Sciatic nerve (tissue), 2 donors: ENCODE measurements at regions not wholly inside any gene's neighbourhood (a gene's known extent, or its start where the extent isn't known, plus 50 kb on each side); places are given as distances from the start of the nearest gene placed in this dataset.

ENCODE experiments used
- ATAC-seq: fragments of 200-7000 bp; cut with Tn5 transposase; one replicate; pipeline ENCODE4 v1.9.1; 2020; ENCODE audit warnings: mild to moderate bottlenecking, moderate library complexity
- DNase-seq: peaks from one replicate; pipeline ENCODE4 v3.0.0-alpha.2; 2020; ENCODE audit warnings: low spot score
- intact Hi-C: fragments of 100-400 bp; cut with DNase I; formaldehyde crosslinking; loops from one replicate; pipeline ENCODE4 v1.14.2; 2022
- donor health status: DM: no; HTN: no; CAD: no.
- donor health status: DM: no; HTN: no; CAD: no.

- DNase-seq = no peak
- intact Hi-C loops = no loop called here
- no peak for ATAC-seq
Observed at GRCh38 chr1:57839067-57839466, 415.2 kb upstream of the DAB1 start.

- DNase-seq = no peak
- intact Hi-C loops = no loop called here
- no peak for ATAC-seq
Observed at GRCh38 chr1:57835620-57836019, 411.8 kb upstream of the DAB1 start.

GRCh38 chr1:57833296-57833695 lies 409.4 kb upstream of the DAB1 start:
- intact Hi-C loops = no loop called here
- DNase-seq = no peak
- no peak for ATAC-seq

GRCh38 chr1:57832612-57833011 lies 408.8 kb upstream of the DAB1 start:
- ATAC-seq = no peak
- no peak for DNase-seq
- intact Hi-C loops = no loop called here

DNA sequence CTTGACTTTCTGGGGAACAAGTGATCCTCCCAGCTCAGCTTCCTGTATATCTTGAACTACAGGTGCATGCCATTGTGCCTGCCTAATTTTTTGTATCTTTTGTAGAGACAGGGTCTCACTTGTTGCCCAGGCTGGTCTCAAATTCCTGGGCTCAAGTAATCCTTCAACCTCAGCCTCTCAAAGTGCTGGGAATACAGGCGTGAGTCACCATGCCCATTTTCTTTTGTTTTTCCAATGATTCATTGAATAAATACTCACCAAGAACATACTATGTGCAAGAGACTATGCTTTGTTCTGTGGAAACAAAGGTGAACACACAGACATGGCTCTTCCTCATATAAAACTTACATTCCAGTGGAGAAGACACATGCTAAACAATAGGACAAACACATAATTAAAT lies 407.8 kb upstream of the DAB1 start:
- intact Hi-C loops = no loop called here
- no peak for ATAC-seq
- no peak for DNase-seq

DNA sequence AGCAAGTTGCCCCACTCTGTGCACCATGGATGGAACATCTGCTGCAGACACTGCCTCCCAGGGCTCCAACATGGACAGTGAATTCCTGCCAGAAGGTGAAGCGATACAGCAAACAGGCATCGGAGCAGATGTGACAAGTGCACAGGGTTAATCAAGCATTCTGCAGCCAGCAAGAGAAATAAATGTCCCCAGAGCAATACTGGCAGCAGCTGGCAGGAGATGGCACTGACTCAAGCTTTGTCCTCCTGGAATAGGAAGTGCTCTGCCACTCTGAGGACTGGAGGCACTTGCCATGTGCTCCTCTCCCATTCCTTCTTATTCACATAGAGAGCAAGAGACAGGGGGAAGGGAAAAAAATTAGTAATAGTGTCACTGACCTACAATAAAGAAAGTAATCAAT lies 402.7 kb upstream of the DAB1 start:
- intact Hi-C loops = no loop called here
- no peak for ATAC-seq
- DNase-seq = no peak

DNA sequence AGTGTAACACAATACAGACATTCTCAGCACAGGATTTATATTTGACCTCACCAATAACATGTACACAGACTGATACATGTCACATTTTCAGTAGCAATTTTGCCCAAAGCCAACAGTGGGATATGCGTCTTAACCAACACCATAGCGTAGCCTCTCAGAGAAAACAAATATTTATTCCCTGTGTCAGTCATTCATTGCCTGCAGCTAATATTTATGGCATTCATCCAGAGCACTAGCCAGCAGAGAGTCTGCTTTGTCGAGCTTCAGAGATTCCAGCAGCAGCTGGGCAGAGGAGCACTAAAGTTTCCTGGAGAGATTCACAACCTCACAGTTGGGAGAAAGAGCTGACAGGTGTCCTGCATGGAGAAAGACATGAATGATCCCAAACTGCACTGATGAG lies 400.7 kb upstream of the DAB1 start:
- intact Hi-C loops = no loop called here
- no peak for DNase-seq
- ATAC-seq = no peak

GRCh38 chr1:57820356-57821095 lies 396.7 kb upstream of the DAB1 start:
- no peak for ATAC-seq
- intact Hi-C loops = no loop called here
- DNase-seq = no peak

GRCh38 chr1:57819893-57820292 lies 396.0 kb upstream of the DAB1 start:
- ATAC-seq (no peak), DNase-seq (no peak)
- intact Hi-C loops = no loop called here

GRCh38 chr1:57803586-57803985 lies 379.7 kb upstream of the DAB1 start:
- intact Hi-C loops = no loop called here
- no peak for ATAC-seq
- no peak for DNase-seq

GRCh38 chr1:57800376-57800775 lies 376.5 kb upstream of the DAB1 start:
- intact Hi-C loops = no loop called here
- no peak for DNase-seq
- no peak for ATAC-seq

- ATAC-seq (no peak), DNase-seq (no peak)
- intact Hi-C loops = no loop called here
Observed at GRCh38 chr1:57799490-57800115, 375.7 kb upstream of the DAB1 start.

- intact Hi-C loops = no loop called here
- no peak for ATAC-seq
- DNase-seq = no peak
Observed at GRCh38 chr1:57798543-57798942, 374.7 kb upstream of the DAB1 start.

- ATAC-seq (no peak), DNase-seq (no peak)
- intact Hi-C loops = no loop called here
Observed at GRCh38 chr1:57797084-57797483, 373.2 kb upstream of the DAB1 start.

GRCh38 chr1:57796616-57797015 lies 372.8 kb upstream of the DAB1 start:
- ATAC-seq (no peak), DNase-seq (no peak)
- intact Hi-C loops = no loop called here

GRCh38 chr1:57795886-57796285 lies 372.0 kb upstream of the DAB1 start:
- intact Hi-C loops = no loop called here
- no peak for ATAC-seq

GRCh38 chr1:57794078-57794477 lies 370.2 kb upstream of the DAB1 start:
- intact Hi-C loops = no loop called here
- ATAC-seq (no peak), DNase-seq (no peak)

More at GRCh38 chr1:57795886-57796285, 372.0 kb upstream of the DAB1 start:
- DNase-seq = no peak

GRCh38 chr1:57791497-57791896 lies 367.6 kb upstream of the DAB1 start:
- intact Hi-C loops = no loop called here
- no peak for DNase-seq
- no peak for ATAC-seq

- intact Hi-C loops = no loop called here
- ATAC-seq = no peak
- no peak for DNase-seq
Observed at GRCh38 chr1:57789936-57790335, 366.1 kb upstream of the DAB1 start.

- DNase-seq (no peak), ATAC-seq (no peak)
- intact Hi-C loops = no loop called here
Observed at GRCh38 chr1:57788313-57788712, 364.5 kb upstream of the DAB1 start.

DNA sequence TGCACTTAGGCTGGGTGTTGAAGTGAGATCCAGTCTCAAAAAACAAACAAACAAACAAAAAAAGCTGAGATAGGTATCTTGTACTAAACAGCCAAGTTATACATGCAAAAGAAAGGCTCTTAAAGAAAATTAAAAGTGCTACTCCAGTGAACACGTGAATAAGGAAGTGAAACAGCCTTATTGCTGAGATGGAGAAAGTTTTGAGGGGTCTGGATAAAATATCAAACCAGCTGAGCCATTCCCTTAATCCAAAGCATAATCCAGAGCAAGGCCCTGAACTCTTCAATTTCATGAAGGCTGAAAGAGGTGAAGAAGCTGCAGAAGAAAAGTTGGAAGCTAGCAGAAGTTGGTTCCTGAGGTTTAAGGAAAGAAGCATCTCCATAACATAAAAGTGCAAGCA lies 360.5 kb upstream of the DAB1 start:
- intact Hi-C loops = no loop called here
- ATAC-seq (no peak), DNase-seq (no peak)
